ENCODE measurements at regions not wholly inside any gene's neighbourhood (a gene's known extent, or its start where the extent isn't known, plus 50 kb on each side); places are given as distances from the start of the nearest gene placed in this dataset.

DNA sequence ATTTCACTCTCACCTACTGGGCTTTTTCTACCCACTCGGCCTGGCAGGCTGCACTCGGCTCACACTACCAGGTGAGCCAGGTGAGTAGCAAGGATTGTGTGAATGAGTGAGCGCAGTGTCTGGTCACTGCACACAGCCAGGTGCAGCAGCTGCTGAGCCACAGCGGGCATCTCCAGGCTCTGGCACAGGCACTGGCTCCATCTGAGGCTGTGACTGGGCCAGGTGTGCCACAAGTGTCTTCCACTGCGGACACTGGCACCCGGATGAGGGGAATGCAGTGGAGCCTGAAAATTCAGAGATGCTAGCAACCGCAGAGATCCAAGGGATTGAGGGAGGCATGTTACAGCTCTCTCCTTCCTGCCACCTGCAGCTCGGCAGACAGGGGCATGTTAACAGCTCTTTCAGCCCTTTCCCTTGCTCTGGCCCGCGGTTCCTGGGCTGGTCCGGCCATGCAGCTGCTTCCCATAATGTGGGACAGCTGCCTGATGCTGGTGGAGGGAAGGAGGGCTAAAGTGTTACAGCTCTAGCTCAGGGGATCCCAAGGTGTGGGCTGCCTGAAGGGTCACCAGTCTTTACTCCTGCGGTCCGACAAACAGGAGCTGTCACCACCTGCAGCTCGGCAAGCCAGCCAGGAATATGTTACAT, 1038.3 kb downstream of the AMY1C start:
- H3F3A ChIP-seq (ENCODE audit: insufficient read depth, low read length) = no peaks in the 10 kb centered on the region
- H3K9me2 ChIP-seq (replicated peaks; ENCODE audit: insufficient read depth, low read length) = no peaks in the 10 kb centered on the region
- H3K9me3 ChIP-seq (replicated peaks; ENCODE audit: insufficient read depth, low read length) = no peaks in the 10 kb centered on the region
- no peaks in the 10 kb centered on the region for H3K27me3 ChIP-seq (replicated peaks; ENCODE audit: insufficient read depth, low read length)
- no peak overlapping the region for H3K27ac ChIP-seq (ENCODE audit: low read length)
- no peaks in the 10 kb centered on the region for H3K36me3 ChIP-seq (replicated peaks; ENCODE audit: insufficient read depth, low read length)
- no peak overlapping the region for H3K4me3 ChIP-seq (ENCODE audit: low read length)
- TF ChIP-seq, protein P1, sequence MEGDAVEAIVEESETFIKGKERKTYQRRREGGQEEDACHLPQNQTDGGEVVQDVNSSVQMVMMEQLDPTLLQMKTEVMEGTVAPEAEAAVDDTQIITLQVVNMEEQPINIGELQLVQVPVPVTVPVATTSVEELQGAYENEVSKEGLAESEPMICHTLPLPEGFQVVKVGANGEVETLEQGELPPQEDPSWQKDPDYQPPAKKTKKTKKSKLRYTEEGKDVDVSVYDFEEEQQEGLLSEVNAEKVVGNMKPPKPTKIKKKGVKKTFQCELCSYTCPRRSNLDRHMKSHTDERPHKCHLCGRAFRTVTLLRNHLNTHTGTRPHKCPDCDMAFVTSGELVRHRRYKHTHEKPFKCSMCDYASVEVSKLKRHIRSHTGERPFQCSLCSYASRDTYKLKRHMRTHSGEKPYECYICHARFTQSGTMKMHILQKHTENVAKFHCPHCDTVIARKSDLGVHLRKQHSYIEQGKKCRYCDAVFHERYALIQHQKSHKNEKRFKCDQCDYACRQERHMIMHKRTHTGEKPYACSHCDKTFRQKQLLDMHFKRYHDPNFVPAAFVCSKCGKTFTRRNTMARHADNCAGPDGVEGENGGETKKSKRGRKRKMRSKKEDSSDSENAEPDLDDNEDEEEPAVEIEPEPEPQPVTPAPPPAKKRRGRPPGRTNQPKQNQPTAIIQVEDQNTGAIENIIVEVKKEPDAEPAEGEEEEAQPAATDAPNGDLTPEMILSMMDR (IDR thresholded peaks at IDR 0.05; ENCODE audit: low read length) = no peak
- TF ChIP-seq EZH2phosphoT487 (IDR thresholded peaks at IDR 0.05; ENCODE audit: low read length) (no peak), EZH2 (optimal IDR thresholded peaks at IDR 0.05; ENCODE audit: low read depth, low read length) (no peak)
- no peak overlapping the region for H2AFZ ChIP-seq (ENCODE audit: low read length)
- no peaks in the 10 kb centered on the region for H3K79me2 ChIP-seq (ENCODE audit: low read length)
- DNase-seq = no peak
- no peaks in the 10 kb centered on the region for H3K4me1 ChIP-seq (ENCODE audit: low read length)
- no peak overlapping the region for H3K9ac ChIP-seq (ENCODE audit: low read length)
- no peaks in the 10 kb centered on the region for H4K20me1 ChIP-seq (ENCODE audit: insufficient read depth, low read length)
- H3K4me2 ChIP-seq (ENCODE audit: low read depth, low read length) = no peak overlapping the region

DNA sequence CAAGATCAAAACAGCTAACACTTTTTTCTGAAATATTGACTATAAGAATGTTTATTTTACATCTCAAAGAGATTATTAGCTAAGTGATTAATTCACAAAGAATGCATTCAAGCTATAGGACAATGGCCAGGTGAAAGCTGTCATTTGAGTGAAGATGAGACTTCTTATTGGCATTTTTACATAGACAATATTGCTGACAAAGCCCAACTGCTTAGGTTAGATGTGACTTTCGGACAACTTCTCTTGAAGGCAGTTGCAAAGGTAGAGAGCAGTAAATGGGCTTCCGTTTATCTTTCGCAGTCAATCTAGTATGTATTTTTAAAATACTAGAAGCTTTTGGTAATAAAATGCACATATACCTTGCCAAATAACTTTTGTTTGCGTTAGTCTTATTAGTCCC, 1041.3 kb downstream of the AMY1C start:
- Histone ChIP-seq H3K9me2 (replicated peaks; ENCODE audit: insufficient read depth, low read length) (no peaks in the 10 kb centered on the region), H3K9ac (ENCODE audit: low read length) (no peak overlapping the region), H3F3A (ENCODE audit: insufficient read depth, low read length) (no peaks in the 10 kb centered on the region), H3K4me1 (ENCODE audit: low read length) (no peaks in the 10 kb centered on the region), H3K4me2 (ENCODE audit: low read depth, low read length) (no peak overlapping the region), H3K27me3 (replicated peaks; ENCODE audit: insufficient read depth, low read length) (no peaks in the 10 kb centered on the region), H3K4me3 (ENCODE audit: low read length) (no peak overlapping the region), H2AFZ (ENCODE audit: low read length) (no peak overlapping the region), H3K27ac (ENCODE audit: low read length) (no peak overlapping the region), H4K20me1 (ENCODE audit: insufficient read depth, low read length) (no peaks in the 10 kb centered on the region), H3K9me3 (replicated peaks; ENCODE audit: insufficient read depth, low read length) (no peaks in the 10 kb centered on the region), H3K79me2 (ENCODE audit: low read length) (no peaks in the 10 kb centered on the region), H3K36me3 (replicated peaks; ENCODE audit: insufficient read depth, low read length) (no peaks in the 10 kb centered on the region)
- TF ChIP-seq, protein P1 (IDR thresholded peaks at IDR 0.05; ENCODE audit: low read length) = no peak
- TF ChIP-seq EZH2phosphoT487 (IDR thresholded peaks at IDR 0.05; ENCODE audit: low read length) = no peak
- TF ChIP-seq EZH2 (optimal IDR thresholded peaks at IDR 0.05; ENCODE audit: low read depth, low read length) = no peak
- DNase-seq = no peak

DNA sequence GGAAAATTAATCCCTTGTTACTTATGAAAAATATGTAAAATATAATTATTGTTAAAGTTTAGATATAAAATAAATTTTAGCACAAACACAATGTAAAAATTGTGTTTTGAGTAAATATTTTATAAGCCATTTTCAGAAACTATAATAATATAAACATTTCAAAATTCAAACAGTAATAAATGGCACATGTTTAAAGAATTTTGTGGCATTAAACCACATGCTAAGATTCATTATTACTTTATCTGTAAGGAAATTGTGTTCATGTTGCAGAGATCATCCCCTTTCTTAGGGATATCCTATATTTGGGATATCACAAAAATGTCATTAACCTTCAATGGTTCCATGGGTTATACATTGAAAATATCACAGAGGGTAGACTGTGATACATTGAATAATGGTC, 1044.3 kb downstream of the AMY1C start:
- H3K9me2 ChIP-seq (replicated peaks; ENCODE audit: insufficient read depth, low read length) = no peaks in the 10 kb centered on the region
- TF ChIP-seq EZH2phosphoT487 (IDR thresholded peaks at IDR 0.05; ENCODE audit: low read length) (no peak), EZH2 (optimal IDR thresholded peaks at IDR 0.05; ENCODE audit: low read depth, low read length) (no peak)
- TF ChIP-seq, protein P1 (IDR thresholded peaks at IDR 0.05; ENCODE audit: low read length) = no peak
- no peaks in the 10 kb centered on the region for H3K9me3 ChIP-seq (replicated peaks; ENCODE audit: insufficient read depth, low read length)
- no peak overlapping the region for H3K9ac ChIP-seq (ENCODE audit: low read length)
- no peak overlapping the region for H2AFZ ChIP-seq (ENCODE audit: low read length)
- H3K79me2 ChIP-seq (ENCODE audit: low read length) = no peaks in the 10 kb centered on the region
- H3K27ac ChIP-seq (ENCODE audit: low read length) = no peak overlapping the region
- H3K4me3 ChIP-seq (ENCODE audit: low read length) = no peak overlapping the region
- no peaks in the 10 kb centered on the region for H3K36me3 ChIP-seq (replicated peaks; ENCODE audit: insufficient read depth, low read length)
- no peaks in the 10 kb centered on the region for H3K27me3 ChIP-seq (replicated peaks; ENCODE audit: insufficient read depth, low read length)
- DNase-seq = no peak
- H3F3A ChIP-seq (ENCODE audit: insufficient read depth, low read length) = no peaks in the 10 kb centered on the region
- no peaks in the 10 kb centered on the region for H3K4me1 ChIP-seq (ENCODE audit: low read length)
- H4K20me1 ChIP-seq (ENCODE audit: insufficient read depth, low read length) = no peaks in the 10 kb centered on the region
- no peak overlapping the region for H3K4me2 ChIP-seq (ENCODE audit: low read depth, low read length)

Measured in MM.1S (cell line).